Fibroblast of lung (primary cell): ENCODE measurements at regions not wholly inside any gene's neighbourhood (a gene's known extent, or its start where the extent isn't known, plus 50 kb on each side); places are given as distances from the start of the nearest gene placed in this dataset.

Experiments
- EZH2 ChIP-seq: IDR thresholded peaks from 2 replicates; pipeline ENCODE4 v1.5.1; 2012; ENCODE audit warnings: low read length, control low read depth, mild to moderate bottlenecking; ENCODE audit errors: missing control alignments
- TF ChIP-seq, protein P1 (sequence below), 2 donors: IDR thresholded peaks in 1 of 2; conservative IDR thresholded peaks in 1 of 2; 1 replicate in 1 of 2; 2 replicates in 1 of 2; pipeline ENCODE4 v1.5.1; 2011 to 2012; ENCODE audit warnings: low read length in 2 of 2, control low read depth in 1 of 2, inconsistent platforms in 1 of 2, low read depth in 1 of 2, mild to moderate bottlenecking in 1 of 2

DNA sequence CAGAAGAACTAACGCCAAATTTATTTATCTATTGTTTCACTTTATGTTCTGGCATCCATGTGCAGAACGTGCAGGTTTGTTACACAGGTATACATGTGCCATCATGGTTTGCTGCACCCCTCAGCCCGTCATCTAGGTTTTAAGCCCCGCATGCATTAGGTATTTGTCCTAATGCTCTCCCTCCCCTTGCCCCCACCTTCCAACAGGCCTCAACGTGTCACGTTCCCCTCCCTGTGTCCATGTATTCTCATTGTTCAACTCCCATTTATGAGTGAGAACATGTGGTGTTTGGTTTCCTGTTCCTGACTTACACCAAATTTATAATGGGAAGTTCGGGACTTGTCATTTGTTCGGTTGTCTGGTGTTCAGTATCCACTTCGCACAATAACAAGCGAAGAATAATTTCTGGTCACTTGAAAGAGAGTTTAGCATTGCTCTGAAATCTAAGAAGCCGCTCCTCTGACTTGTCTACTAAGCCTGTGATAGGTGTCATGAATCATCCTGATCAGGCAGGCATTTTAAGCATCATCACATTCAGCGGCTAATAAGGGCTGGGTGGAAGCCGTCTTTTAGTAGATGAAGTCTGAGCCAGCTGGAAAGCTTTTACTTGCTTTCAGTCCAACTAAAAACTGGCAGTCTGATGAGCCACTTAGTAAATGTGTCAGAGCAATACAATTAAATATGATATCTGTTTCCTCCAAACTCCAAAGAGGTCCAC, 1065.7 kb upstream of the PABPC4L start:
- TF ChIP-seq, protein P1, sequence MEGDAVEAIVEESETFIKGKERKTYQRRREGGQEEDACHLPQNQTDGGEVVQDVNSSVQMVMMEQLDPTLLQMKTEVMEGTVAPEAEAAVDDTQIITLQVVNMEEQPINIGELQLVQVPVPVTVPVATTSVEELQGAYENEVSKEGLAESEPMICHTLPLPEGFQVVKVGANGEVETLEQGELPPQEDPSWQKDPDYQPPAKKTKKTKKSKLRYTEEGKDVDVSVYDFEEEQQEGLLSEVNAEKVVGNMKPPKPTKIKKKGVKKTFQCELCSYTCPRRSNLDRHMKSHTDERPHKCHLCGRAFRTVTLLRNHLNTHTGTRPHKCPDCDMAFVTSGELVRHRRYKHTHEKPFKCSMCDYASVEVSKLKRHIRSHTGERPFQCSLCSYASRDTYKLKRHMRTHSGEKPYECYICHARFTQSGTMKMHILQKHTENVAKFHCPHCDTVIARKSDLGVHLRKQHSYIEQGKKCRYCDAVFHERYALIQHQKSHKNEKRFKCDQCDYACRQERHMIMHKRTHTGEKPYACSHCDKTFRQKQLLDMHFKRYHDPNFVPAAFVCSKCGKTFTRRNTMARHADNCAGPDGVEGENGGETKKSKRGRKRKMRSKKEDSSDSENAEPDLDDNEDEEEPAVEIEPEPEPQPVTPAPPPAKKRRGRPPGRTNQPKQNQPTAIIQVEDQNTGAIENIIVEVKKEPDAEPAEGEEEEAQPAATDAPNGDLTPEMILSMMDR (conservative IDR thresholded peaks at IDR 0.05 in 1 of 2, IDR thresholded peaks at IDR 0.05 in 1 of 2; ENCODE audit: low read depth in 1 of 2, low read length in 2 of 2): no peak
- no peak for TF ChIP-seq EZH2
